Lung (tissue), 11 donors: ENCODE measurements at regions not wholly inside any gene's neighbourhood (a gene's known extent, or its start where the extent isn't known, plus 50 kb on each side); places are given as distances from the start of the nearest gene placed in this dataset.

ENCODE experiments used
- ATAC-seq: fragments of 200-7000 bp; cut with Tn5 transposase; one replicate; pipeline ENCODE4 v1.9.1; 2020; ENCODE audit warnings: moderate number of reproducible peaks; ENCODE audit not compliant: insufficient read depth, low FRiP score
- DNase-seq, 3 donors: peaks; one replicate each; pipeline ENCODE4 v3.0.0-alpha.2; 2013 to 2017
- H3K27ac ChIP-seq, 2 donors: one replicate each; pipeline ENCODE4 v1.5.1; 2013; ENCODE audit warnings: mild to moderate bottlenecking in 2 of 2, moderate library complexity in 2 of 2, control low read depth in 1 of 2, inconsistent platforms in 1 of 2, low read depth in 1 of 2, low read length in 1 of 2
- H3K27me3 ChIP-seq, 3 donors: one replicate each; pipeline ENCODE4 v1.5.1; 2013; ENCODE audit warnings: low read length in 2 of 3; ENCODE audit not compliant: control insufficient read depth in 3 of 3, insufficient read depth in 3 of 3
- H3K36me3 ChIP-seq, 4 donors: one replicate each; pipeline ENCODE4 v1.5.1; 2013; ENCODE audit warnings: low read length in 4 of 4, mild to moderate bottlenecking in 1 of 4, moderate library complexity in 1 of 4; ENCODE audit not compliant: control insufficient read depth in 4 of 4, insufficient read depth in 4 of 4
- H3K4me1 ChIP-seq, 5 donors: one replicate each; pipeline ENCODE4 v1.5.1; 2013; ENCODE audit warnings: low read length in 5 of 5, mild to moderate bottlenecking in 2 of 5, moderate library complexity in 1 of 5; ENCODE audit not compliant: control insufficient read depth in 5 of 5, insufficient read depth in 5 of 5
- H3K4me3 ChIP-seq: one replicate; pipeline ENCODE4 v1.5.1; 2013; ENCODE audit warnings: mild to moderate bottlenecking, control low read depth, moderate library complexity
- H3K9ac ChIP-seq, 2 donors: one replicate each; pipeline ENCODE4 v1.5.1; 2013; ENCODE audit warnings: low read length in 2 of 2, control low read depth in 1 of 2; ENCODE audit not compliant: insufficient read depth in 1 of 2
- H3K9me3 ChIP-seq, 4 donors: one replicate each; pipeline ENCODE4 v1.5.1; 2013; ENCODE audit warnings: low read length in 3 of 4, mild to moderate bottlenecking in 1 of 4, moderate library complexity in 1 of 4; ENCODE audit not compliant: control insufficient read depth in 4 of 4, insufficient read depth in 3 of 4
- WGBS, 2 donors: extraction: QIAGEN DNeasy Blood & Tissue Kit; methylation state at CpG; one replicate each; pipeline ENCODE4 v1.1.7; 2013; 5-methylcytosine and 5-hydroxymethylcytosine counted together
- TF ChIP-seq, protein P1 (sequence below): IDR thresholded peaks from 2 replicates; pipeline ENCODE4 v1.5.1; 2012; ENCODE audit warnings: mild to moderate bottlenecking; ENCODE audit errors: control extremely low read depth, extremely low read depth
- donor health status: control.
- donor health status: control.
- donor health status: Bipolar disorder and iron deficiency.
- donor health status: healthy.
- donor health status: DM: yes; HTN: yes; CAD: no.

- ATAC-seq: no peak
Measured at GRCh38 chr18:22676423-22676822, 256.7 kb upstream of the RBBP8 start.

DNA sequence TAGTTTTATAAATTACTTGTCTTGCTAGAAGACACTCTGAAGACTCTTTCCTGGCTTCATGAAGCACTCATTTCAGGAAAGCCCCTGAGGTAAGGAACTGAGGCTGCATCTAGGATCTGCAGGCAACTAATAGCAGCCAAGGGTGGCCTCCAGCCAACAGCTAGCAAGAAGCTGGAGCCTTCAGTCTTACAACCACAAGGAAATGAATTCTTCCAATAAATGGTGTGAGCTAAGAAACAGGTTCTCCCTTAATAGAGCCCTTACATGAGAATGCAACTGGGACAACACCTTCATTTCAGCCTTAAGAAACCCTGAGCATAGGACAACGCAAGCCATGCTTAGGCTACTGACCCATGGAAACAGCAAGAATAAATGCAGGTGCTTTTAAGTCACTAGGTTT, 254.6 kb upstream of the RBBP8 start:
- no peaks in the 10 kb centered on the region for H3K36me3 ChIP-seq
- no peak overlapping the region for H3K4me3 ChIP-seq
- peak in 1 of 3 donors; percentile 48 for DNase-seq
- H3K4me1 ChIP-seq: peaks cover 0 to 37% (median 10%) of the 10 kb centered on the region in 5 donors
- no peak overlapping the region for H3K27ac ChIP-seq
- no peaks in the 10 kb centered on the region for H3K27me3 ChIP-seq
- 75 to 89% methylated on average over 1 of the region's 1 CpG for WGBS, 2 donors
- H3K9ac ChIP-seq: no peak overlapping the region
- ATAC-seq: no peak
- H3K9me3 ChIP-seq: peaks cover 0 to 4% (median 1%) of the 10 kb centered on the region in 4 donors
- TF ChIP-seq, protein P1, sequence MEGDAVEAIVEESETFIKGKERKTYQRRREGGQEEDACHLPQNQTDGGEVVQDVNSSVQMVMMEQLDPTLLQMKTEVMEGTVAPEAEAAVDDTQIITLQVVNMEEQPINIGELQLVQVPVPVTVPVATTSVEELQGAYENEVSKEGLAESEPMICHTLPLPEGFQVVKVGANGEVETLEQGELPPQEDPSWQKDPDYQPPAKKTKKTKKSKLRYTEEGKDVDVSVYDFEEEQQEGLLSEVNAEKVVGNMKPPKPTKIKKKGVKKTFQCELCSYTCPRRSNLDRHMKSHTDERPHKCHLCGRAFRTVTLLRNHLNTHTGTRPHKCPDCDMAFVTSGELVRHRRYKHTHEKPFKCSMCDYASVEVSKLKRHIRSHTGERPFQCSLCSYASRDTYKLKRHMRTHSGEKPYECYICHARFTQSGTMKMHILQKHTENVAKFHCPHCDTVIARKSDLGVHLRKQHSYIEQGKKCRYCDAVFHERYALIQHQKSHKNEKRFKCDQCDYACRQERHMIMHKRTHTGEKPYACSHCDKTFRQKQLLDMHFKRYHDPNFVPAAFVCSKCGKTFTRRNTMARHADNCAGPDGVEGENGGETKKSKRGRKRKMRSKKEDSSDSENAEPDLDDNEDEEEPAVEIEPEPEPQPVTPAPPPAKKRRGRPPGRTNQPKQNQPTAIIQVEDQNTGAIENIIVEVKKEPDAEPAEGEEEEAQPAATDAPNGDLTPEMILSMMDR: no peak

More at GRCh38 chr18:22676423-22676822, 256.7 kb upstream of the RBBP8 start:
- Histone ChIP-seq H3K4me3 (no peak overlapping the region), H3K4me1 (peaks cover 0 to 16% (median 4%) of the 10 kb centered on the region in 5 donors), H3K27ac (no peak overlapping the region), H3K9ac (no peak overlapping the region), H3K9me3 (peaks cover 0 to 4% (median 1%) of the 10 kb centered on the region in 4 donors), H3K27me3 (no peaks in the 10 kb centered on the region), H3K36me3 (no peaks in the 10 kb centered on the region)
- DNase-seq: peak in 2 of 3 donors; percentile 18 to 26
- TF ChIP-seq, protein P1: no peak
- WGBS, 2 donors: 69 to 81% methylated on average over 2 of the region's 2 CpGs

- no peak for ATAC-seq
Measured at GRCh38 chr18:22680944-22681343, 252.2 kb upstream of the RBBP8 start.

More at GRCh38 chr18:22680944-22681343, 252.2 kb upstream of the RBBP8 start:
- H3K4me3 ChIP-seq: no peak overlapping the region
- no peak overlapping the region for H3K9ac ChIP-seq
- no peaks in the 10 kb centered on the region for H3K36me3 ChIP-seq
- no peak overlapping the region for H3K27ac ChIP-seq
- H3K9me3 ChIP-seq: no peaks in the 10 kb centered on the region
- H3K27me3 ChIP-seq: no peaks in the 10 kb centered on the region
- peaks cover 0 to 40% (median 10%) of the 10 kb centered on the region in 5 donors for H3K4me1 ChIP-seq
- TF ChIP-seq, protein P1: no peak
- DNase-seq: no peak
